ENCODE measurements at regions not wholly inside any gene's neighbourhood (a gene's known extent, or its start where the extent isn't known, plus 50 kb on each side); places are given as distances from the start of the nearest gene placed in this dataset.

DNA sequence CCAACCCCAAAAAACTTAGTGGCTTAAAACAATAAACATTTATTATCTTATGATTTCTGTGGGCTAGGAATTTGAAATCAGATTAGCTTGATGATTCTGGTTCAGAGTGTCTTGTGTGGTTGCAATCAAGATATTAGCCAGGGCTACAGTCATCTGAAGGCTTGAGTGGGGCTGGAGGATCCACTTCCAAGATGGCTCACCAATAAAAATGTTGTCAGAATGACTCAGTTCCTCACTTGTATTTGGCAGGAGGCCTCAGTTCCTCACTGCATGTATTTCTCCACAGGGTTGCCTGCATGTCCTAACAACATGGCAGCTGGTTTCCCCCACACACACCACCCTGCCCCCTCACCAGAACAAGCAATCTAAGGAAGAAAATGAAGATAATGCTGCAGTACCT, 98.2 kb upstream of the NIPBL start:
- TF ChIP-seq, protein P1, sequence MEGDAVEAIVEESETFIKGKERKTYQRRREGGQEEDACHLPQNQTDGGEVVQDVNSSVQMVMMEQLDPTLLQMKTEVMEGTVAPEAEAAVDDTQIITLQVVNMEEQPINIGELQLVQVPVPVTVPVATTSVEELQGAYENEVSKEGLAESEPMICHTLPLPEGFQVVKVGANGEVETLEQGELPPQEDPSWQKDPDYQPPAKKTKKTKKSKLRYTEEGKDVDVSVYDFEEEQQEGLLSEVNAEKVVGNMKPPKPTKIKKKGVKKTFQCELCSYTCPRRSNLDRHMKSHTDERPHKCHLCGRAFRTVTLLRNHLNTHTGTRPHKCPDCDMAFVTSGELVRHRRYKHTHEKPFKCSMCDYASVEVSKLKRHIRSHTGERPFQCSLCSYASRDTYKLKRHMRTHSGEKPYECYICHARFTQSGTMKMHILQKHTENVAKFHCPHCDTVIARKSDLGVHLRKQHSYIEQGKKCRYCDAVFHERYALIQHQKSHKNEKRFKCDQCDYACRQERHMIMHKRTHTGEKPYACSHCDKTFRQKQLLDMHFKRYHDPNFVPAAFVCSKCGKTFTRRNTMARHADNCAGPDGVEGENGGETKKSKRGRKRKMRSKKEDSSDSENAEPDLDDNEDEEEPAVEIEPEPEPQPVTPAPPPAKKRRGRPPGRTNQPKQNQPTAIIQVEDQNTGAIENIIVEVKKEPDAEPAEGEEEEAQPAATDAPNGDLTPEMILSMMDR (IDR thresholded peaks at IDR 0.05), result no peak
- TF ChIP-seq EZH2 (IDR thresholded peaks at IDR 0.05) (no peak), EZH2phosphoT487 (IDR thresholded peaks at IDR 0.05) (no peak)
